ENCODE measurements at regions not wholly inside any gene's neighbourhood (a gene's known extent, or its start where the extent isn't known, plus 50 kb on each side); places are given as distances from the start of the nearest gene placed in this dataset.
A peak's percentile ranks its signal among the peaks of the same experiment; 100 is the strongest.

DNA sequence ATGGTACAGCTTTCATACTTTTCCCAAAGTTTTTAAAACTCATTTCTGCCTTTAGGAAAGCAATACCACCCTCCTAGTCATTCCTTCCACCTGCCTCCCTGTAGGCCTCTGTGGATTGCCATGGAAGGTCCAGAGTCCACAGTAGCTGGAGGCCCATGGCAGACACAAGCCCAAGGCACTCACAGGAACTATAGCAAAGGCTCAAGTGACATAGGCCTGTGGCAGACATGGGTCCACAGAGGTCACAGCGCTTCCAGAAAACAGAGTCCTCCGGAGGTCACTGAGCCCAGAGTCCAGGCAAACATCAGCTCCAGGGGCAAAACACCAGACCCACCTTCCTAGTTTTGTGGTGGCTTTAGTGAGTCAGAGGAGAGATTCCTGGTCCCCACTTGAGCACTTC, 147.6 kb upstream of the ATP6AP2 start (continued):
- TF ChIP-seq EP300 (IDR thresholded peaks at IDR 0.05; ENCODE audit: low read depth in 2 of 2, low read length in 2 of 2) (peak in 1 of 2 experiments; percentile 40; a peak in 1 of 4 replicates), EP300 (CRISPR knock-in tag; IDR thresholded peaks at IDR 0.05; ENCODE audit: borderline replicate concordance) (no peak), GATAD2A (CRISPR knock-in tag; IDR thresholded peaks at IDR 0.05) (peak; percentile 44; the same call in 1 of the 2 replicates), ZKSCAN8 (CRISPR knock-in tag; IDR thresholded peaks at IDR 0.05; ENCODE audit: borderline replicate concordance) (no peak), HMG20A (CRISPR knock-in tag; IDR thresholded peaks at IDR 0.05; ENCODE audit: borderline replicate concordance) (peak; percentile 22; the same call in 1 of the 2 replicates), ATAD3A (CRISPR knock-in tag; IDR thresholded peaks at IDR 0.05) (no peak), HNRNPLL (IDR thresholded peaks at IDR 0.05; ENCODE audit: low read depth, low read length, poor library complexity, severe bottlenecking) (no peak), HMGA1 (CRISPR knock-in tag; conservative IDR thresholded peaks at IDR 0.05) (no peak), PCBP2 (optimal IDR thresholded peaks at IDR 0.05; ENCODE audit: low read depth, low read length, poor library complexity, severe bottlenecking) (no peak), CREB1 (IDR thresholded peaks at IDR 0.05) (no peak), CREB1 (CRISPR knock-in tag; IDR thresholded peaks at IDR 0.05) (no peak), ZNF296 (CRISPR knock-in tag; conservative IDR thresholded peaks at IDR 0.05) (no peak), ZBTB7B (CRISPR knock-in tag; IDR thresholded peaks at IDR 0.05) (peak; percentile 42; the same call in 1 of the 2 replicates), ZNF224 (CRISPR knock-in tag; IDR thresholded peaks at IDR 0.05) (no peak), ZNF670 (CRISPR knock-in tag; IDR thresholded peaks at IDR 0.05; ENCODE audit: borderline replicate concordance) (no peak; the same call in 1 of the 2 replicates), YY1 (IDR thresholded peaks at IDR 0.05; ENCODE audit: insufficient read depth, insufficient replicate concordance, low read depth, low read length) (peak; percentile 31), NR2F1 (CRISPR knock-in tag; IDR thresholded peaks at IDR 0.05) (peak; percentile 66 to 70), ZNF44 (CRISPR knock-in tag; IDR thresholded peaks at IDR 0.05) (no peak), FOXO1 (CRISPR knock-in tag; IDR thresholded peaks at IDR 0.05) (peak; percentile 39; the same call in 1 of the 2 replicates)
- TF ChIP-seq, protein P1, sequence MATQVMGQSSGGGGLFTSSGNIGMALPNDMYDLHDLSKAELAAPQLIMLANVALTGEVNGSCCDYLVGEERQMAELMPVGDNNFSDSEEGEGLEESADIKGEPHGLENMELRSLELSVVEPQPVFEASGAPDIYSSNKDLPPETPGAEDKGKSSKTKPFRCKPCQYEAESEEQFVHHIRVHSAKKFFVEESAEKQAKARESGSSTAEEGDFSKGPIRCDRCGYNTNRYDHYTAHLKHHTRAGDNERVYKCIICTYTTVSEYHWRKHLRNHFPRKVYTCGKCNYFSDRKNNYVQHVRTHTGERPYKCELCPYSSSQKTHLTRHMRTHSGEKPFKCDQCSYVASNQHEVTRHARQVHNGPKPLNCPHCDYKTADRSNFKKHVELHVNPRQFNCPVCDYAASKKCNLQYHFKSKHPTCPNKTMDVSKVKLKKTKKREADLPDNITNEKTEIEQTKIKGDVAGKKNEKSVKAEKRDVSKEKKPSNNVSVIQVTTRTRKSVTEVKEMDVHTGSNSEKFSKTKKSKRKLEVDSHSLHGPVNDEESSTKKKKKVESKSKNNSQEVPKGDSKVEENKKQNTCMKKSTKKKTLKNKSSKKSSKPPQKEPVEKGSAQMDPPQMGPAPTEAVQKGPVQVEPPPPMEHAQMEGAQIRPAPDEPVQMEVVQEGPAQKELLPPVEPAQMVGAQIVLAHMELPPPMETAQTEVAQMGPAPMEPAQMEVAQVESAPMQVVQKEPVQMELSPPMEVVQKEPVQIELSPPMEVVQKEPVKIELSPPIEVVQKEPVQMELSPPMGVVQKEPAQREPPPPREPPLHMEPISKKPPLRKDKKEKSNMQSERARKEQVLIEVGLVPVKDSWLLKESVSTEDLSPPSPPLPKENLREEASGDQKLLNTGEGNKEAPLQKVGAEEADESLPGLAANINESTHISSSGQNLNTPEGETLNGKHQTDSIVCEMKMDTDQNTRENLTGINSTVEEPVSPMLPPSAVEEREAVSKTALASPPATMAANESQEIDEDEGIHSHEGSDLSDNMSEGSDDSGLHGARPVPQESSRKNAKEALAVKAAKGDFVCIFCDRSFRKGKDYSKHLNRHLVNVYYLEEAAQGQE (IDR thresholded peaks at IDR 0.05; ENCODE audit: borderline replicate concordance in 1 of 2, low read depth in 1 of 2, low read length in 2 of 2) = no peak
- TF ChIP-seq, protein P2, sequence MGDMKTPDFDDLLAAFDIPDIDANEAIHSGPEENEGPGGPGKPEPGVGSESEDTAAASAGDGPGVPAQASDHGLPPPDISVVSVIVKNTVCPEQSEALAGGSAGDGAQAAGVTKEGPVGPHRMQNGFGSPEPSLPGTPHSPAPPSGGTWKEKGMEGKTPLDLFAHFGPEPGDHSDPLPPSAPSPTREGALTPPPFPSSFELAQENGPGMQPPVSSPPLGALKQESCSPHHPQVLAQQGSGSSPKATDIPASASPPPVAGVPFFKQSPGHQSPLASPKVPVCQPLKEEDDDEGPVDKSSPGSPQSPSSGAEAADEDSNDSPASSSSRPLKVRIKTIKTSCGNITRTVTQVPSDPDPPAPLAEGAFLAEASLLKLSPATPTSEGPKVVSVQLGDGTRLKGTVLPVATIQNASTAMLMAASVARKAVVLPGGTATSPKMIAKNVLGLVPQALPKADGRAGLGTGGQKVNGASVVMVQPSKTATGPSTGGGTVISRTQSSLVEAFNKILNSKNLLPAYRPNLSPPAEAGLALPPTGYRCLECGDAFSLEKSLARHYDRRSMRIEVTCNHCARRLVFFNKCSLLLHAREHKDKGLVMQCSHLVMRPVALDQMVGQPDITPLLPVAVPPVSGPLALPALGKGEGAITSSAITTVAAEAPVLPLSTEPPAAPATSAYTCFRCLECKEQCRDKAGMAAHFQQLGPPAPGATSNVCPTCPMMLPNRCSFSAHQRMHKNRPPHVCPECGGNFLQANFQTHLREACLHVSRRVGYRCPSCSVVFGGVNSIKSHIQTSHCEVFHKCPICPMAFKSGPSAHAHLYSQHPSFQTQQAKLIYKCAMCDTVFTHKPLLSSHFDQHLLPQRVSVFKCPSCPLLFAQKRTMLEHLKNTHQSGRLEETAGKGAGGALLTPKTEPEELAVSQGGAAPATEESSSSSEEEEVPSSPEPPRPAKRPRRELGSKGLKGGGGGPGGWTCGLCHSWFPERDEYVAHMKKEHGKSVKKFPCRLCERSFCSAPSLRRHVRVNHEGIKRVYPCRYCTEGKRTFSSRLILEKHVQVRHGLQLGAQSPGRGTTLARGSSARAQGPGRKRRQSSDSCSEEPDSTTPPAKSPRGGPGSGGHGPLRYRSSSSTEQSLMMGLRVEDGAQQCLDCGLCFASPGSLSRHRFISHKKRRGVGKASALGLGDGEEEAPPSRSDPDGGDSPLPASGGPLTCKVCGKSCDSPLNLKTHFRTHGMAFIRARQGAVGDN (CRISPR knock-in tag; IDR thresholded peaks at IDR 0.05) = peak; percentile 25; the same call in 1 of the 2 replicates
- TF ChIP-seq, protein P3, sequence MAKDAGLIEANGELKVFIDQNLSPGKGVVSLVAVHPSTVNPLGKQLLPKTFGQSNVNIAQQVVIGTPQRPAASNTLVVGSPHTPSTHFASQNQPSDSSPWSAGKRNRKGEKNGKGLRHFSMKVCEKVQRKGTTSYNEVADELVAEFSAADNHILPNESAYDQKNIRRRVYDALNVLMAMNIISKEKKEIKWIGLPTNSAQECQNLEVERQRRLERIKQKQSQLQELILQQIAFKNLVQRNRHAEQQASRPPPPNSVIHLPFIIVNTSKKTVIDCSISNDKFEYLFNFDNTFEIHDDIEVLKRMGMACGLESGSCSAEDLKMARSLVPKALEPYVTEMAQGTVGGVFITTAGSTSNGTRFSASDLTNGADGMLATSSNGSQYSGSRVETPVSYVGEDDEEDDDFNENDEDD (CRISPR knock-in tag; IDR thresholded peaks at IDR 0.05; ENCODE audit: borderline replicate concordance) = no peak

All from HepG2 (cell line).